ENCODE measurements at regions not wholly inside any gene's neighbourhood (a gene's known extent, or its start where the extent isn't known, plus 50 kb on each side); places are given as distances from the start of the nearest gene placed in this dataset.

- Histone ChIP-seq H3K27me3 (no peaks in the 10 kb centered on the region), H3K36me3 (no peaks in the 10 kb centered on the region), H3K27ac (no peak overlapping the region), H3K4me1 (no peaks in the 10 kb centered on the region), H3K9me3 (no peaks in the 10 kb centered on the region), H3K4me3 (no peak overlapping the region)
- intact Hi-C loops (cut with DNase I), result no loop called here
- DNase-seq, result no peak
- TF ChIP-seq, protein P1, sequence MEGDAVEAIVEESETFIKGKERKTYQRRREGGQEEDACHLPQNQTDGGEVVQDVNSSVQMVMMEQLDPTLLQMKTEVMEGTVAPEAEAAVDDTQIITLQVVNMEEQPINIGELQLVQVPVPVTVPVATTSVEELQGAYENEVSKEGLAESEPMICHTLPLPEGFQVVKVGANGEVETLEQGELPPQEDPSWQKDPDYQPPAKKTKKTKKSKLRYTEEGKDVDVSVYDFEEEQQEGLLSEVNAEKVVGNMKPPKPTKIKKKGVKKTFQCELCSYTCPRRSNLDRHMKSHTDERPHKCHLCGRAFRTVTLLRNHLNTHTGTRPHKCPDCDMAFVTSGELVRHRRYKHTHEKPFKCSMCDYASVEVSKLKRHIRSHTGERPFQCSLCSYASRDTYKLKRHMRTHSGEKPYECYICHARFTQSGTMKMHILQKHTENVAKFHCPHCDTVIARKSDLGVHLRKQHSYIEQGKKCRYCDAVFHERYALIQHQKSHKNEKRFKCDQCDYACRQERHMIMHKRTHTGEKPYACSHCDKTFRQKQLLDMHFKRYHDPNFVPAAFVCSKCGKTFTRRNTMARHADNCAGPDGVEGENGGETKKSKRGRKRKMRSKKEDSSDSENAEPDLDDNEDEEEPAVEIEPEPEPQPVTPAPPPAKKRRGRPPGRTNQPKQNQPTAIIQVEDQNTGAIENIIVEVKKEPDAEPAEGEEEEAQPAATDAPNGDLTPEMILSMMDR (IDR thresholded peaks at IDR 0.05), result no peak
- ATAC-seq, result no peak
Measured at GRCh38 chr16:51085271-51085670, 65.8 kb downstream of the SALL1 start.

DNA sequence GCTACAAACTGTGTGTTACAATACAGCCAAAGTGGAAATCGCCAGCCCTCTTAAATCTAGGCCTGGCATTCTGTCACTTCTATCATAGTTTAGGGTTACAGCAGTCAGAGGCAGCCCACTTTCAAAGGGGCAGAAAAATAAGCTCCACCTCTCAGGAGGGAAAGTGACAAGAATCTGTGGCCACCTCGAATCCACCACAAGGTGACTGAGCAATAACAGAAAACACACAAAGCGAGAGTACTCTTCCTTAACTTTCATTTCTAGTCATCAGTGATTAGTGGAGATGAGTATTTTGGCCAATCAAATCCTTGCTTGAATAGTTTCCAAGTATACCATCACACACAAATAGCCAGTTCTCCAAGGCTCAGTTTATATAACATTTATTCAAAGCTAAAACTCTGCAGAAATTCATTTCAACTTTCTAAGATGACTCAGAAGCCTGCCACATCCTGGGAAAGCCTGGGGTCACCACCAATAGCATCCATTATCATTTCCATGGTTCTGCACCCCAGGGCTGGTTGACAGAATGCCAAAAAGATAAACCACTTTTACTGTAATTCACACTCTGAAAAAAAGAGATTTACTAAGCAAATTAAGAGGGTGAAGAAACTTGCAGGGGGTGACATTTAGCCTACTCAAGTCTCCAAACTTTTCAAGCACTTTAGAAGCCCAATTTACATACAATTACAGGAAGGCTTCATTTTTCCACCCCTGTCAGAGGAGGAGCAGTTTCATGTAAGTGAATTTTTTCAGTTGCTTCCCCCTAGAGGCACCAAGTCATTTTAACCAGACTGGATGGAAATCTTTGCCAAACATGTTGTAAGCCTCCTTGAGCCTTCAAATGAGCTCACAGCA, 66.8 kb downstream of the SALL1 start:
- Histone ChIP-seq H3K27ac (no peak overlapping the region), H3K36me3 (no peaks in the 10 kb centered on the region), H3K4me1 (no peaks in the 10 kb centered on the region), H3K4me3 (no peak overlapping the region), H3K27me3 (no peaks in the 10 kb centered on the region), H3K9me3 (no peaks in the 10 kb centered on the region)
- intact Hi-C loops (cut with DNase I), result no loop called here
- DNase-seq (no peak), ATAC-seq (no peak)
- TF ChIP-seq, protein P1 (IDR thresholded peaks at IDR 0.05), result no peak

DNA sequence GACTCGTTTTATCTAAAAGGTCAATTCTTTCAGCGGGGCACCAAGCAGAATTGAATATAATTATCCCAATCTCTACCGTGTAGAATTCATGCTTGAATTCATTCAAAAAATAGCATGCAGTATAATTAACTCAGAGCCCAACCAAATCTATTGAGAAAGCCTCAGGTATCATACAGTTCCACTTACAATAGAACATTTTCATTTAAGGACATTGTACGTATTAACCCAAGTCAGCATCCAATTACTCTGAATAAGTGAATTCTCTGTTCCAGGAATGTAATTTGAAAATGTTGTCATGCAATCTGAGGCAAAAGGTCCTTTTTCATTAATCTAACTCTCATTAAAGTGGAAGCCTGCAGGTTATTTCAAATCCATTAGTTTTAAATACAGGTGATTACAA, 78.5 kb downstream of the SALL1 start:
- H3K4me1 ChIP-seq, result no peaks in the 10 kb centered on the region
- intact Hi-C loops (cut with DNase I), result no loop called here
- no peak overlapping the region for H3K4me3 ChIP-seq
- H3K27ac ChIP-seq, result no peak overlapping the region
- DNase-seq, result no peak
- peaks cover 0 to 3% of the 10 kb centered on the region in 2 donors for H3K9me3 ChIP-seq
- TF ChIP-seq, protein P1 (IDR thresholded peaks at IDR 0.05), result no peak
- no peaks in the 10 kb centered on the region for H3K36me3 ChIP-seq
- ATAC-seq, result no peak
- no peaks in the 10 kb centered on the region for H3K27me3 ChIP-seq

DNA sequence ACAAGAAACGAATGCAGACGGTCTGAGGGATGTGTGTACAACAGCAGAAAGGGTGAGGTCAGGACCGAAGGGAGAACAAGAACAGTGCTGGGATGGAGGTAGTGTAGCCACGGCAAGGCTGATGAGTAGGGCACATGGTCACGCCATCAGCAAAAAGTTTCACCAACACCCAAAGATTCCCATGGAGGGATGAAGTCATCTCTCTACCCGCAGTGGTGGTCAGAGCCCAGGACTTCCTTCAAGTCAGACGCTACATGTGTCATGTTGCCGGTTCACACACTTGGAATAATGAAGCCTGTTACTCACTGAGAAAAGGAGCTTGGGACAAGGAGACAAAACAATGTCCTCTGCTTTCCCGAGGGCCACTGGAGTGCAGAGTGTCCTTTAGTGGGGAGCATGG, 79.7 kb downstream of the SALL1 start:
- intact Hi-C loops (cut with DNase I), result no loop called here
- no peak for DNase-seq
- TF ChIP-seq, protein P1 (IDR thresholded peaks at IDR 0.05), result no peak
- Histone ChIP-seq H3K4me3 (no peak overlapping the region), H3K4me1 (no peaks in the 10 kb centered on the region), H3K27ac (no peak overlapping the region), H3K9me3 (no peaks in the 10 kb centered on the region), H3K27me3 (no peaks in the 10 kb centered on the region), H3K36me3 (no peaks in the 10 kb centered on the region)
- ATAC-seq, result no peak

DNA sequence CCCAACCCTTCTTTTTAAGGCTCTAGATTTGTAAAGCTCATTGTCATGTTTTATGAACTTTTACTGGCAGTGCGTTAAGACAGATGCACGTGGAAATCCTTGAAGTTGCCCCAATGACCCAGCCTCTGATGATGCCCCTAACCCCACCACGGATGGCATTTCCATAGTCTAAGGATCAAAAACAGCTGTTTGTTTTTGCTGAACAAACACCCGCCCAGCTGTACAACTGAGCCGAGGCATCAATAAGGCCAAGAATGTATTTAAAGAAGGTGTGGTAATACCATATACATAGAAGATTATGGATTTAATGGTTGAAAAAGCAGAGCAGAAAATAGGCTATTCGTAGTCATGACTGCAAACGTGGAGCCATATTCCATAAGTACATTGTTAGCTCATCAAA, 83.7 kb downstream of the SALL1 start:
- TF ChIP-seq, protein P1 (IDR thresholded peaks at IDR 0.05), result no peak
- Histone ChIP-seq H3K27ac (no peak overlapping the region), H3K4me1 (no peaks in the 10 kb centered on the region), H3K27me3 (peaks cover 0 to 2% of the 10 kb centered on the region in 2 donors), H3K9me3 (no peaks in the 10 kb centered on the region), H3K4me3 (no peak overlapping the region), H3K36me3 (no peaks in the 10 kb centered on the region)
- ATAC-seq (no peak), DNase-seq (no peak)
- intact Hi-C loops (cut with DNase I), result no loop called here
